ENCODE measurements at regions not wholly inside any gene's neighbourhood (a gene's known extent, or its start where the extent isn't known, plus 50 kb on each side); places are given as distances from the start of the nearest gene placed in this dataset.

DNA sequence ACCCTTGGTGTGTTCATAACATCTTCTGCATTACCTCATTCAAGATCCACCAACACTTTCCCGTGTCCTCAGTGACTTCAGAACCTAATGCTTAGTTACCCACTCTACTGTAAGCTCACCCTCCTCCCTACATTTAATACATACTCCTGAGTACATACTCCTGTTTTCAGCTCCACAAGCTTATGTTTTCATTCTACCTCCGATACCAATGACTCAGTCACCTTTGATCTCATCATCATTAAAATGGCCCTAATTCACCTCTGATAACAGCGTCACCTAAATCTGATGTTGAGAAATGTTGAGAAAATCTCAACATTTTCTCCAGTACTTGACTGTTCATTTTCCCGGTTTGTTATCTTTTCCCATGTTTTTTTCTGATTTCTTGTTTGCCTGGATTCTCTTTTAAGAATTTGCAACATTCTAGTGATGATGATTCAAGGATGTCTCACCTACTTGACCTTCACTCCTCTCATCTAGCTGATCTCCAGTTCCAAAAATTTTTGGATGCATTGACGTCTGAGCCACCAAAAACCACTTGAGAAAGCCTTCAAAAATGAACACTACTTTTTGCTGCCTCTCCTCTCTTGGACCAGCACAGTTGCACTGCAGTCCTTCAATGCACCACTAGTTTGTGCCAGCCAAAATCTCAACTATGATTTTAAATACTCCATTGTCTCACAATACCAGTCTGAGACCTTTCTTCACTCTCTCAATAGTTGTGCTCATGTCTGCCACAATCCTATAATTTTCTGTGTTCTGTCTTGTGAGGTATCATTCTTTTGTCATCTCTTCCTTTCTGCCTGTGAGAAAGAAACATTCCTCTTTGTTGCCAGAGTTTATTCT is 220.7 kb upstream of the SEMA6D start:
- no peak for TF ChIP-seq EZH2 (IDR thresholded peaks at IDR 0.05; ENCODE audit: borderline replicate concordance, low read length)
- TF ChIP-seq, protein P1, sequence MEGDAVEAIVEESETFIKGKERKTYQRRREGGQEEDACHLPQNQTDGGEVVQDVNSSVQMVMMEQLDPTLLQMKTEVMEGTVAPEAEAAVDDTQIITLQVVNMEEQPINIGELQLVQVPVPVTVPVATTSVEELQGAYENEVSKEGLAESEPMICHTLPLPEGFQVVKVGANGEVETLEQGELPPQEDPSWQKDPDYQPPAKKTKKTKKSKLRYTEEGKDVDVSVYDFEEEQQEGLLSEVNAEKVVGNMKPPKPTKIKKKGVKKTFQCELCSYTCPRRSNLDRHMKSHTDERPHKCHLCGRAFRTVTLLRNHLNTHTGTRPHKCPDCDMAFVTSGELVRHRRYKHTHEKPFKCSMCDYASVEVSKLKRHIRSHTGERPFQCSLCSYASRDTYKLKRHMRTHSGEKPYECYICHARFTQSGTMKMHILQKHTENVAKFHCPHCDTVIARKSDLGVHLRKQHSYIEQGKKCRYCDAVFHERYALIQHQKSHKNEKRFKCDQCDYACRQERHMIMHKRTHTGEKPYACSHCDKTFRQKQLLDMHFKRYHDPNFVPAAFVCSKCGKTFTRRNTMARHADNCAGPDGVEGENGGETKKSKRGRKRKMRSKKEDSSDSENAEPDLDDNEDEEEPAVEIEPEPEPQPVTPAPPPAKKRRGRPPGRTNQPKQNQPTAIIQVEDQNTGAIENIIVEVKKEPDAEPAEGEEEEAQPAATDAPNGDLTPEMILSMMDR (IDR thresholded peaks at IDR 0.05; ENCODE audit: low read length) = no peak
